Uterus (tissue), 2 donors: ENCODE measurements at regions not wholly inside any gene's neighbourhood (a gene's known extent, or its start where the extent isn't known, plus 50 kb on each side); places are given as distances from the start of the nearest gene placed in this dataset.

ENCODE experiments used
- CTCF ChIP-seq, 4 experiments: fragments of 200-600 bp in 2 of 4; fragments of 450-650 bp in 2 of 4; sonication (generic) in 2 of 4; IDR thresholded peaks; one replicate each; pipeline ENCODE4 v1.5.1; 2016 to 2019; ENCODE audit warnings: antibody characterized with exemption in 4 of 4, mild to moderate bottlenecking in 2 of 4, moderate library complexity in 1 of 4
- POLR2A ChIP-seq, 2 donors: fragments of 450-650 bp; IDR thresholded peaks; one replicate each; pipeline ENCODE4 v1.6.1; 2016; ENCODE audit warnings: antibody characterized with exemption in 2 of 2, mild to moderate bottlenecking in 1 of 2, moderate library complexity in 1 of 2

- TF ChIP-seq POLR2A (IDR thresholded peaks at IDR 0.05) (no peak), CTCF (IDR thresholded peaks at IDR 0.05) (no peak)
Observed at GRCh38 chr13:75092143-75092542, 389.8 kb downstream of the TBC1D4 start.
